ENCODE measurements at regions not wholly inside any gene's neighbourhood (a gene's known extent, or its start where the extent isn't known, plus 50 kb on each side); places are given as distances from the start of the nearest gene placed in this dataset.

DNA sequence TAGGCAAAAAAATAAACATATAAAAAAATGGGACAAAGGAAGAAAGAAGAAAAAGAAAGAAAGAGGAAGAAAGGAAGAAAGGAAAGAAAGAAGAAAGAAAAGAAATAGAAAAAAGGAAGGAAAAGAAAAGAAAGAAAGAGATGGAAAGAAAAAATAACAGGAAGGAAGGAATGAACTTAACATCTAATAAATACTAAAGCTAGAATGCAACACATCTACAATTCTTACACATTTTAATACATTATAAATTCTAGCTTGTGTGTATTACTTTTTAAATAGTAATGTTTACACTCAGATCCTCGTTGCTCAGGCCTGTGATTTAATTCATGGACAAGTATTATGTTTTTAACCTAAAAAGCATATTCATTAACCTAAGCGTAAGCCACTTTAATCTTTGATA, 703.0 kb upstream of the KIF2B start:
- Mint-ChIP-seq H3K27ac (no peak overlapping the region), H3K4me1 (ENCODE audit: low read depth) (no peaks in the 10 kb centered on the region), H3K9me3 (peaks cover 35% of the 10 kb centered on the region), H3K4me3 (no peak overlapping the region), H3K27me3 (ENCODE audit: insufficient read depth) (no peaks in the 10 kb centered on the region), H3K36me3 (ENCODE audit: low read depth) (peaks cover 3% of the 10 kb centered on the region; the same call in 1 of the 2 replicates)
- no peak for DNase-seq
- TF ChIP-seq, protein P1, sequence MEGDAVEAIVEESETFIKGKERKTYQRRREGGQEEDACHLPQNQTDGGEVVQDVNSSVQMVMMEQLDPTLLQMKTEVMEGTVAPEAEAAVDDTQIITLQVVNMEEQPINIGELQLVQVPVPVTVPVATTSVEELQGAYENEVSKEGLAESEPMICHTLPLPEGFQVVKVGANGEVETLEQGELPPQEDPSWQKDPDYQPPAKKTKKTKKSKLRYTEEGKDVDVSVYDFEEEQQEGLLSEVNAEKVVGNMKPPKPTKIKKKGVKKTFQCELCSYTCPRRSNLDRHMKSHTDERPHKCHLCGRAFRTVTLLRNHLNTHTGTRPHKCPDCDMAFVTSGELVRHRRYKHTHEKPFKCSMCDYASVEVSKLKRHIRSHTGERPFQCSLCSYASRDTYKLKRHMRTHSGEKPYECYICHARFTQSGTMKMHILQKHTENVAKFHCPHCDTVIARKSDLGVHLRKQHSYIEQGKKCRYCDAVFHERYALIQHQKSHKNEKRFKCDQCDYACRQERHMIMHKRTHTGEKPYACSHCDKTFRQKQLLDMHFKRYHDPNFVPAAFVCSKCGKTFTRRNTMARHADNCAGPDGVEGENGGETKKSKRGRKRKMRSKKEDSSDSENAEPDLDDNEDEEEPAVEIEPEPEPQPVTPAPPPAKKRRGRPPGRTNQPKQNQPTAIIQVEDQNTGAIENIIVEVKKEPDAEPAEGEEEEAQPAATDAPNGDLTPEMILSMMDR (IDR thresholded peaks at IDR 0.05): no peak

DNA sequence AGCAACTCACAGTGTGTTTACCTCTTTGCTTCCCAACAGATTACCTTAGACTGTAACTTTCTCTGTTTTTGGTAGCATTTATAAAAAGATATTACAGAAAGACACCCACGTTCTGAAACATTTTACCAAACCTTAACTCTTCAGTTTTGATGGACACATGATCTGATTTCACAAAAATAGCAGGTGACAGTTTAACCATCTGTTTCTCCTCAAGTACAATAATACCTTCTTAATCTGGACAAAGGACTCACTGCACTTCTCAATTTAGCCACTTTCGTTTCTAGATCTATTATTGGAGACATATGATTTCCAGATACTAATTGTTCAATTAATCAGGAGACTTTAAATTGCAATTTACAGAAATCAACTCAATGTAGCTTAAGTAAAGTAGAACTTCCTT, 703.8 kb upstream of the KIF2B start:
- no peak overlapping the region for H3K4me3 Mint-ChIP-seq
- H3K4me1 Mint-ChIP-seq (ENCODE audit: low read depth): no peaks in the 10 kb centered on the region
- no peak for DNase-seq
- TF ChIP-seq, protein P1 (IDR thresholded peaks at IDR 0.05): no peak
- peaks cover 3% of the 10 kb centered on the region; the same call in 1 of the 2 replicates for H3K36me3 Mint-ChIP-seq (ENCODE audit: low read depth)
- no peaks in the 10 kb centered on the region for H3K27me3 Mint-ChIP-seq (ENCODE audit: insufficient read depth)
- H3K9me3 Mint-ChIP-seq: peaks cover 31% of the 10 kb centered on the region
- H3K27ac Mint-ChIP-seq: no peak overlapping the region

DNA sequence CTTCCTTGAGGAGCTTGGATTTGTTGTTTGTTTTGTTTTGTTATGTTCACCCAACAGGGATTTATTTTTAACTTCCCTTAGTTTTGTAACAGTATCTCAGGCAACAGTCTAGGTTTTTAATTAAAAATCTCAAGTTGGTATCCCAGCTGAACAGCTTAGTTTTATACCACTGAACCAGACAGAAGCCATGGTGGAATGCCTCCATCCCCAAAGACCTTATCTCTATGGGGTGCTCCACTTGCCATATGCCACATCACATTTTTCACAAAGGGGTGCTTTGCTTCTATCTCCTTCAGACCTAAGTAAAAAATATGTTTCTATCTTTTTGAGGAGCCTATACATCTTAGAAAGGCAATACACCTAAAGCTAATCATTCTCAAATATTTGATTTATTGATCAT, 715.8 kb upstream of the KIF2B start:
- no peak for DNase-seq
- TF ChIP-seq, protein P1 (IDR thresholded peaks at IDR 0.05): no peak
- Mint-ChIP-seq H3K27me3 (ENCODE audit: insufficient read depth) (no peaks in the 10 kb centered on the region), H3K9me3 (peaks cover 35% of the 10 kb centered on the region), H3K27ac (no peak overlapping the region), H3K4me1 (ENCODE audit: low read depth) (no peaks in the 10 kb centered on the region), H3K36me3 (ENCODE audit: low read depth) (no peaks in the 10 kb centered on the region), H3K4me3 (no peak overlapping the region)

DNA sequence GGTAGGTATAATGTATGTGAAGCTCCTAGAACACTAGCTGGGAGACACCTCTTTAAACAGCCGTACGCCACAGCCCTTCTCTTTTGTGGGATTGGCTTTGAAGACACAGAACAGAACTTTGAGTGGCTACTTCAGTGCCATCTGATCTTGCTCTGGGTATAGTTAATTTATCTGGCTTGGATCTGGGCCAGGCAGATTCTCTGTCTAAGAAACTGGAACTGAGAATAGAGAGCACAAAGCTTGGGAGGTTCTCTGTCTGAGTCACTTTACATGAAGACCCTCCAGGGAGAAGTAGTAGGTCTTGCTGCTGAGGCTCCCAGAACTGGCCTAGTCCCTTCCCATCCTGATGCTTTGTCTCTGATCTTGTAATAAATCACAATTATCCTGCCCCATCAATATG, 721.0 kb upstream of the KIF2B start:
- Mint-ChIP-seq H3K27me3 (ENCODE audit: insufficient read depth) (no peaks in the 10 kb centered on the region), H3K4me3 (no peak overlapping the region), H3K4me1 (ENCODE audit: low read depth) (no peaks in the 10 kb centered on the region), H3K9me3 (peaks cover 46% of the 10 kb centered on the region), H3K27ac (no peak overlapping the region), H3K36me3 (ENCODE audit: low read depth) (no peaks in the 10 kb centered on the region)
- DNase-seq: no peak
- TF ChIP-seq, protein P1 (IDR thresholded peaks at IDR 0.05): no peak

DNA sequence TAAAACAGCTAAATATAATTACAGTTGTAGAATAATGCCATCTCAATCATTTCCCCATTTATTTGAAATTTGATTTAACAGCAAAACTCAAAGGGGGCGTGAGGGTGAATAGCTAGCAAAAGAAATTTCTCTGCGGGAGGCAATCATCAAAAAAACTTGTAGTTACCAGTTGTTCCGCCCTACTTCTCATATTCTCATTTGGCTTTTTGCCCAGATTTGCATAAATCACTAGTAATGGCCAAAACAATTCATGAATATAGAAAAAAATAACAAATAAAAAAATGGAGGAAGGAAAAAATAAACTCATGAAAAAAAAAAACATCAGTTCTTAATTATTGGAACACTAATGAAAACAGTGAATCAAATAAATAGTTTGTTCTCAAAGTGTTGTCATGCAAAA, 722.6 kb upstream of the KIF2B start:
- TF ChIP-seq, protein P1 (IDR thresholded peaks at IDR 0.05): no peak
- H3K36me3 Mint-ChIP-seq (ENCODE audit: low read depth): no peaks in the 10 kb centered on the region
- H3K4me3 Mint-ChIP-seq: no peak overlapping the region
- no peaks in the 10 kb centered on the region for H3K4me1 Mint-ChIP-seq (ENCODE audit: low read depth)
- no peaks in the 10 kb centered on the region for H3K27me3 Mint-ChIP-seq (ENCODE audit: insufficient read depth)
- H3K9me3 Mint-ChIP-seq: peaks cover 55% of the 10 kb centered on the region
- H3K27ac Mint-ChIP-seq: no peak overlapping the region
- no peak for DNase-seq

DNA sequence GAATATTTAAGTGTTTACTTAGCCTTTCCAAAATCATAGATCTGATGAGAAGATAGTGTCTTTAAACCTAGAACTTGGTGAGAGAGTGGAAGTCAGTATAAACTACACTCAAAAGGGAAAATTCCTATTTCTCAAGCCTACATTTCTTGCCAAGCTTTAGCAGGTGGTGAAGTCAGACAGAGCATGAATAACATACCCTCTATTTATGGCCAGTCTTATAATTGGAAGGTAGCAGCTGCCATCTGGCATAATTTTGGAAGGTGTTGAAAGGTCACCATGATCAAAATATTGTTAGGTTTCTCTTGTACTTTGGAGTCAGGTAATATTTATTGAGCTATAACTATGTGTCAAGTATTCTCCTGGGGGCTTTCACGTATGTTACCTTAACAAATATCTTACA, 729.3 kb upstream of the KIF2B start:
- no peaks in the 10 kb centered on the region for H3K27me3 Mint-ChIP-seq (ENCODE audit: insufficient read depth)
- no peak overlapping the region for H3K4me3 Mint-ChIP-seq
- TF ChIP-seq, protein P1 (IDR thresholded peaks at IDR 0.05): no peak
- no peaks in the 10 kb centered on the region for H3K36me3 Mint-ChIP-seq (ENCODE audit: low read depth)
- DNase-seq: no peak
- no peak overlapping the region for H3K27ac Mint-ChIP-seq
- peaks cover 51% of the 10 kb centered on the region for H3K9me3 Mint-ChIP-seq
- H3K4me1 Mint-ChIP-seq (ENCODE audit: low read depth): no peaks in the 10 kb centered on the region
